NT2/D1 (cell line): ENCODE measurements at regions not wholly inside any gene's neighbourhood (a gene's known extent, or its start where the extent isn't known, plus 50 kb on each side); places are given as distances from the start of the nearest gene placed in this dataset.

ENCODE experiments used
- SUZ12 ChIP-seq: IDR thresholded peaks from 2 replicates; pipeline ENCODE4 v1.6.1; 2011; ENCODE audit not compliant: insufficient read length, insufficient read depth; ENCODE audit errors: extremely low read depth
- YY1 ChIP-seq: IDR thresholded peaks from 2 replicates; pipeline ENCODE4 v1.6.1; 2011; ENCODE audit not compliant: insufficient read length, insufficient read depth
- ZNF274 ChIP-seq: IDR thresholded peaks from 2 replicates; pipeline ENCODE4 v1.6.1; 2011; ENCODE audit warnings: mild to moderate bottlenecking, low read depth, low read length

DNA sequence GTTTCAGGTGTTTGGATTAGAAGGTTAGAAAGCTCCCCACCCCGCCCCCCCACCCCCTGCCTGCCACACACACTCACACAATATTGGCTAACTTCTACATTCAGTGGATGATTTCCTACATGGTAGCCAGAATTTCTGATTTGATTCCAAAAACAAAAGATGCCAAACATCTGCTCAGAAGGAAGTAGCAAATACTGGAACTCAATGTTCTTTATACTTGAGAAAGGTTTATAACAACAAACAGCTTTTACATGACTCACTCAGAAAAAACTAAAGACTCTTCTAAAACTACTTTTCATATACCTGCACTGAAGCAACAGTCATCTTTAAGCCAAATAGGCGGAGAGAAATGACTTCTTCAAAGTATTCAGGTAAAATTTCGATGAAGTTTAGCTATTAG, 750.5 kb upstream of the POU3F4 start:
- TF ChIP-seq ZNF274 (no peak), SUZ12 (no peak), YY1 (no peak)
